GM12892 (cell line): ENCODE measurements at regions not wholly inside any gene's neighbourhood (a gene's known extent, or its start where the extent isn't known, plus 50 kb on each side); places are given as distances from the start of the nearest gene placed in this dataset.

ENCODE experiments used
- POLR2A ChIP-seq: IDR thresholded peaks from 2 replicates; pipeline ENCODE4 v1.6.1; 2011; ENCODE audit warnings: low read depth, low read length, control low read depth
- POLR2AphosphoS5 ChIP-seq: IDR thresholded peaks from 2 replicates; pipeline ENCODE4 v1.6.1; 2011; ENCODE audit warnings: low read depth, low read length, control low read depth

GRCh38 chr5:2958976-2959375 lies 207.5 kb upstream of the IRX2 start:
- TF ChIP-seq POLR2AphosphoS5 (no peak), POLR2A (no peak)
